NCI-H69 (cell line): ENCODE measurements at regions not wholly inside any gene's neighbourhood (a gene's known extent, or its start where the extent isn't known, plus 50 kb on each side); places are given as distances from the start of the nearest gene placed in this dataset.

Source experiments
- DNase-seq: peaks from one replicate; lab custom pipeline; 2025; lab: John Stamatoyannopoulos, UW

GRCh38 chr18:78071166-78071710, 821.6 kb downstream of the GALR1 start:
- no peak for DNase-seq

GRCh38 chr18:78071776-78072175, 822.1 kb downstream of the GALR1 start:
- no peak for DNase-seq

GRCh38 chr18:78072375-78072774, 822.7 kb downstream of the GALR1 start:
- no peak for DNase-seq

- DNase-seq = peak; percentile 66
Measured at GRCh38 chr18:78073275-78073674, 823.6 kb downstream of the GALR1 start.

GRCh38 chr18:78074400-78075020, 824.9 kb downstream of the GALR1 start:
- DNase-seq = peak; percentile 30

- DNase-seq = peak; percentile 94
Measured at GRCh38 chr18:78080081-78080480, 830.4 kb downstream of the GALR1 start.

GRCh38 chr18:78080761-78081160, 831.1 kb downstream of the GALR1 start:
- peak; percentile 95 for DNase-seq

GRCh38 chr18:78082816-78083215, 833.2 kb downstream of the GALR1 start:
- DNase-seq = peak; percentile 98

- no peak for DNase-seq
Measured at GRCh38 chr18:78085241-78086185, 835.9 kb downstream of the GALR1 start.

- no peak for DNase-seq
Measured at GRCh38 chr18:78086931-78087330, 837.3 kb downstream of the GALR1 start.

GRCh38 chr18:78087338-78087737, 837.7 kb downstream of the GALR1 start:
- no peak for DNase-seq

- DNase-seq = peak; percentile 91
Measured at GRCh38 chr18:78090584-78090983, 840.9 kb downstream of the GALR1 start.

- DNase-seq = peak; percentile 59
Measured at GRCh38 chr18:78092901-78093300, 843.3 kb downstream of the GALR1 start.

GRCh38 chr18:78099979-78100588, 850.4 kb downstream of the GALR1 start:
- no peak for DNase-seq

- no peak for DNase-seq
Measured at GRCh38 chr18:78101091-78101490, 851.4 kb downstream of the GALR1 start.

GRCh38 chr18:78102135-78102534, 852.5 kb downstream of the GALR1 start:
- no peak for DNase-seq

GRCh38 chr18:78105611-78106010, 856.0 kb downstream of the GALR1 start:
- peak; percentile 10 for DNase-seq

- DNase-seq = no peak
Measured at GRCh38 chr18:78106946-78107345, 857.3 kb downstream of the GALR1 start.

- no peak for DNase-seq
Measured at GRCh38 chr18:78107363-78107762, 857.7 kb downstream of the GALR1 start.

GRCh38 chr18:78108554-78108953, 858.9 kb downstream of the GALR1 start:
- no peak for DNase-seq

GRCh38 chr18:78113136-78113939, 863.7 kb downstream of the GALR1 start:
- DNase-seq = no peak

GRCh38 chr18:78113940-78114251, 864.2 kb downstream of the GALR1 start:
- no peak for DNase-seq
